Suprapubic skin (tissue), 4 donors: ENCODE measurements at regions not wholly inside any gene's neighbourhood (a gene's known extent, or its start where the extent isn't known, plus 50 kb on each side); places are given as distances from the start of the nearest gene placed in this dataset.
"Not testable (repeated sequence)": the region's sequence is repeated elsewhere in the genome, so short reads cannot be mapped to it uniquely, and the experiment has no call there.

Experiments
- POLR2A ChIP-seq, 2 donors: fragments of 450-650 bp; IDR thresholded peaks; one replicate each; pipeline ENCODE4 v1.6.1; 2017; ENCODE audit warnings: antibody characterized with exemption in 2 of 2, mild to moderate bottlenecking in 2 of 2, moderate library complexity in 2 of 2
- POLR2AphosphoS5 ChIP-seq, 3 donors: sonication (generic); formaldehyde crosslinking; IDR thresholded peaks; one replicate each; pipeline ENCODE4 v1.6.1; 2017; ENCODE audit warnings: antibody characterized with exemption in 3 of 3
- TF ChIP-seq, protein P1 (sequence below), 2 donors: fragments of 200-600 bp in 1 of 2; fragments of 450-650 bp in 1 of 2; sonication (generic) in 1 of 2; IDR thresholded peaks; one replicate each; pipeline ENCODE4 v1.5.1; 2016 to 2019; ENCODE audit warnings: antibody characterized with exemption in 2 of 2, mild to moderate bottlenecking in 1 of 2, moderate library complexity in 1 of 2

GRCh38 chr7:104276730-104277129, 51.7 kb upstream of the LHFPL3 start:
- TF ChIP-seq, protein P1, sequence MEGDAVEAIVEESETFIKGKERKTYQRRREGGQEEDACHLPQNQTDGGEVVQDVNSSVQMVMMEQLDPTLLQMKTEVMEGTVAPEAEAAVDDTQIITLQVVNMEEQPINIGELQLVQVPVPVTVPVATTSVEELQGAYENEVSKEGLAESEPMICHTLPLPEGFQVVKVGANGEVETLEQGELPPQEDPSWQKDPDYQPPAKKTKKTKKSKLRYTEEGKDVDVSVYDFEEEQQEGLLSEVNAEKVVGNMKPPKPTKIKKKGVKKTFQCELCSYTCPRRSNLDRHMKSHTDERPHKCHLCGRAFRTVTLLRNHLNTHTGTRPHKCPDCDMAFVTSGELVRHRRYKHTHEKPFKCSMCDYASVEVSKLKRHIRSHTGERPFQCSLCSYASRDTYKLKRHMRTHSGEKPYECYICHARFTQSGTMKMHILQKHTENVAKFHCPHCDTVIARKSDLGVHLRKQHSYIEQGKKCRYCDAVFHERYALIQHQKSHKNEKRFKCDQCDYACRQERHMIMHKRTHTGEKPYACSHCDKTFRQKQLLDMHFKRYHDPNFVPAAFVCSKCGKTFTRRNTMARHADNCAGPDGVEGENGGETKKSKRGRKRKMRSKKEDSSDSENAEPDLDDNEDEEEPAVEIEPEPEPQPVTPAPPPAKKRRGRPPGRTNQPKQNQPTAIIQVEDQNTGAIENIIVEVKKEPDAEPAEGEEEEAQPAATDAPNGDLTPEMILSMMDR (IDR thresholded peaks at IDR 0.05) = not testable (repeated sequence)
- TF ChIP-seq POLR2AphosphoS5, POLR2A (IDR thresholded peaks at IDR 0.05): not testable (repeated sequence)
